ENCODE measurements at regions not wholly inside any gene's neighbourhood (a gene's known extent, or its start where the extent isn't known, plus 50 kb on each side); places are given as distances from the start of the nearest gene placed in this dataset.

- TF ChIP-seq TEAD4 (IDR thresholded peaks at IDR 0.05) (no peak), MAX (IDR thresholded peaks at IDR 0.05) (no peak), FOXM1 (IDR thresholded peaks at IDR 0.05; ENCODE audit: borderline replicate concordance, low read depth) (no peak), NFIC (IDR thresholded peaks at IDR 0.05) (no peak), REST (IDR thresholded peaks at IDR 0.05; ENCODE audit: low read depth) (no peak), USF1 (IDR thresholded peaks at IDR 0.05) (no peak), TCF12 (IDR thresholded peaks at IDR 0.05; ENCODE audit: low read depth) (no peak), CEBPB (IDR thresholded peaks at IDR 0.05) (no peak), EP300 (IDR thresholded peaks at IDR 0.05; ENCODE audit: borderline replicate concordance) (no peak), ZBTB7A (IDR thresholded peaks at IDR 0.05; ENCODE audit: low read depth) (no peak), EGR1 (IDR thresholded peaks at IDR 0.05) (no peak), TAF1 (IDR thresholded peaks at IDR 0.05; ENCODE audit: low read depth) (no peak), CREB1 (IDR thresholded peaks at IDR 0.05; ENCODE audit: low read depth) (no peak), YY1 (IDR thresholded peaks at IDR 0.05; ENCODE audit: low read depth) (no peak), RAD21 (IDR thresholded peaks at IDR 0.05; ENCODE audit: low read depth) (no peak)
These were observed 69.4 kb upstream of the SOX13 start for GRCh38 chr1:204003536-204003935.

GRCh38 chr1:204011426-204011825, 61.5 kb upstream of the SOX13 start:
- TF ChIP-seq MAX (IDR thresholded peaks at IDR 0.05) (no peak), TCF12 (IDR thresholded peaks at IDR 0.05; ENCODE audit: low read depth) (no peak), EP300 (IDR thresholded peaks at IDR 0.05; ENCODE audit: borderline replicate concordance) (no peak), TEAD4 (IDR thresholded peaks at IDR 0.05) (no peak), USF1 (IDR thresholded peaks at IDR 0.05) (no peak), RAD21 (IDR thresholded peaks at IDR 0.05; ENCODE audit: low read depth) (no peak), NFIC (IDR thresholded peaks at IDR 0.05) (no peak), YY1 (IDR thresholded peaks at IDR 0.05; ENCODE audit: low read depth) (no peak), CREB1 (IDR thresholded peaks at IDR 0.05; ENCODE audit: low read depth) (no peak), FOXM1 (IDR thresholded peaks at IDR 0.05; ENCODE audit: borderline replicate concordance, low read depth) (no peak), REST (IDR thresholded peaks at IDR 0.05; ENCODE audit: low read depth) (no peak), EGR1 (IDR thresholded peaks at IDR 0.05) (no peak), CEBPB (IDR thresholded peaks at IDR 0.05) (no peak), ZBTB7A (IDR thresholded peaks at IDR 0.05; ENCODE audit: low read depth) (no peak), TAF1 (IDR thresholded peaks at IDR 0.05; ENCODE audit: low read depth) (no peak)

- TF ChIP-seq EGR1 (IDR thresholded peaks at IDR 0.05) (no peak), TCF12 (IDR thresholded peaks at IDR 0.05; ENCODE audit: low read depth) (no peak), ZBTB7A (IDR thresholded peaks at IDR 0.05; ENCODE audit: low read depth) (no peak), TEAD4 (IDR thresholded peaks at IDR 0.05) (no peak), TAF1 (IDR thresholded peaks at IDR 0.05; ENCODE audit: low read depth) (no peak), NFIC (IDR thresholded peaks at IDR 0.05) (no peak), FOXM1 (IDR thresholded peaks at IDR 0.05; ENCODE audit: borderline replicate concordance, low read depth) (no peak), RAD21 (IDR thresholded peaks at IDR 0.05; ENCODE audit: low read depth) (no peak)
These were observed 59.9 kb upstream of the SOX13 start for GRCh38 chr1:204013052-204013451.

- TF ChIP-seq USF1 (IDR thresholded peaks at IDR 0.05) = no peak
- TF ChIP-seq TCF12 (IDR thresholded peaks at IDR 0.05; ENCODE audit: low read depth) = no peak
- TF ChIP-seq RAD21 (IDR thresholded peaks at IDR 0.05; ENCODE audit: low read depth) = no peak
- TF ChIP-seq ZBTB7A (IDR thresholded peaks at IDR 0.05; ENCODE audit: low read depth) = no peak
- TF ChIP-seq EGR1 (IDR thresholded peaks at IDR 0.05) = no peak
- no peak for TF ChIP-seq TAF1 (IDR thresholded peaks at IDR 0.05; ENCODE audit: low read depth)
- TF ChIP-seq YY1 (IDR thresholded peaks at IDR 0.05; ENCODE audit: low read depth) = no peak
- TF ChIP-seq REST (IDR thresholded peaks at IDR 0.05; ENCODE audit: low read depth) = no peak
- TF ChIP-seq EP300 (IDR thresholded peaks at IDR 0.05; ENCODE audit: borderline replicate concordance) = no peak
- no peak for TF ChIP-seq NFIC (IDR thresholded peaks at IDR 0.05)
- TF ChIP-seq TEAD4 (IDR thresholded peaks at IDR 0.05) = no peak
- TF ChIP-seq MAX (IDR thresholded peaks at IDR 0.05) = no peak
- TF ChIP-seq FOXM1 (IDR thresholded peaks at IDR 0.05; ENCODE audit: borderline replicate concordance, low read depth) = no peak
- no peak for TF ChIP-seq CREB1 (IDR thresholded peaks at IDR 0.05; ENCODE audit: low read depth)
- no peak for TF ChIP-seq CEBPB (IDR thresholded peaks at IDR 0.05)
These were observed 58.6 kb upstream of the SOX13 start for GRCh38 chr1:204014336-204014735.

Measured in Ishikawa (cell line).